HG03108 (cell line): ENCODE measurements at regions not wholly inside any gene's neighbourhood (a gene's known extent, or its start where the extent isn't known, plus 50 kb on each side); places are given as distances from the start of the nearest gene placed in this dataset.

Experiments used
- ATAC-seq: cut with Tn5 transposase; IDR thresholded peaks from one replicate; pipeline ENCODE4 v1.9.1; 2021; ENCODE audit warnings: moderate library complexity; ENCODE audit not compliant: unreplicated experiment

DNA sequence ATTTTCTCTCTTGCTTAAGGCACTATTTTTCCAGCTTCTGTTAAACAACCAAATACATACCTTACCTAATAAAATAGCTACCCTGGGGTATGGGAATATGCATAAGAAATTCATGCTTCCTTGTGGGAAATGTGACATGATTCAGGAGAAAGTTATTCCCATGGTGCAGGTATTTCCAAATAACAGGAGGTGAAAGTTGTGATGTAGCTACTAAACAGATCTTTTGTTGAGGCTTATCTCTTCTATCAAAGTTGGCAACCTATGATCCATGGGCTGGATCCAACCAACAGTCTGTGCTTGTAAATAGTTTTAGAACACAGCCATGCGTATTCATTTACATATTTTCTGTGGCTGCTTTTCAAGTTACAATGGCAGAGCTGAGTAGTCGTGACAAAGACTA is 177.8 kb upstream of the NBEA start:
- ATAC-seq, result no peak

GRCh38 chr13:34765446-34766180 is 176.5 kb upstream of the NBEA start:
- no peak for ATAC-seq

- peak; percentile 68 for ATAC-seq
These were observed 174.3 kb upstream of the NBEA start for GRCh38 chr13:34767778-34768177.

- ATAC-seq, result no peak
These were observed 169.9 kb upstream of the NBEA start for GRCh38 chr13:34772206-34772605.

DNA sequence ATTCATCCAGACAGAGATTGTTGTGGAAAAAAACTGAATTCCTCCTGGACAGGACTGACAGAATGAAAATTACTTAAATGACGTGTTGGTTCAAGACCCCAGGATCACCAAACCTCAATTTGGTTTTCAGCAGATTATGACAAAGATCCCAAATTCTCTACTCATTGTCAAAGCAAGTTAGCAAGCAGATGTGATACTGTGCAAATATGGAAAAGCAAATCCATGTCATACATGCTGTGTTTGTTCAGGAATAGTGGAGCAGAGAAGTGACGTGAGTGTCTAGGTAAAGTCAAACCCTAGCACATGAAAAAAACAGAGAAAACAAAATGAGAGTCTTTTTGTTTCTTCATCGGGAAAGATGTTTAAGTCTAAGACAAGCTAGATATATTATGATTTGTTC is 169.2 kb upstream of the NBEA start:
- ATAC-seq, result no peak

- no peak for ATAC-seq
These were observed 165.6 kb upstream of the NBEA start for GRCh38 chr13:34776390-34776981.

GRCh38 chr13:34777089-34777913 is 164.8 kb upstream of the NBEA start:
- ATAC-seq, result no peak

DNA sequence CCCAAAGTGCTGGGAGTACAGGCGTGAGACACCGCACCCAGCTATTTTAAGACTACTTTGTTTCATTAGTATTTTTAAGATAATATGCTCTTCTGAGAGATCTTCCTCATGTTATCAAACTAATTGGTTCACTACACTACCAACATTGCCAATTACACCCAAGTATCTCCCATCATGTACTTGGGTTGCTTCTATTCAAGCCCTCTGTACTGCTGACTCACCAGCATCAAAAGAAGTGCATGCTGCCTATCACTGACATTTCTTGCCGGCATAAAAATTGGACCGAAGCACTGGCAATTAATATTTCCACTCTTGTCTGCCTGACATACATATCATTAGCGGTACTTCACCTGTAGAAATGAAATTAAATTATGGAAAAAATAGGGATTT is 164.2 kb upstream of the NBEA start:
- no peak for ATAC-seq

DNA sequence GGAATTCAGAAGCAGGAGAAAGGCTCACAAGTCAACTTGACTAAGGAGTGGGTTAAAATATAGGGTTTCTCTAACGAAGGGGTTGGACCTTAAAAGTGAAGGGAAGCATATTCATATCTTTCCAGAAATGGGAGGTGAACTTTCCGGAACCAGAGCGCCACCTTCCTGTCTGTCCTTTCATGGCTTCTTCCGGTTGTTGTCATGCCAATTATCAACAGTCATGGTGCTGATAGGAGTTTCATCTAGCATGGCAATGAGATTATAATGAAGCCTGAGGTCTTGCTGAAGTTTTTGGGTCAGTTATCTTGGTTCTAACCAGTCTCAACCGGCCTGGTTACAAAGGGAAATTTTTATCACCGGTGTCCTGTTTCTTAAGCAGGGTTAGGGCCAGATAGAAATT is 162.9 kb upstream of the NBEA start:
- no peak for ATAC-seq

- no peak for ATAC-seq
These were observed 148.8 kb upstream of the NBEA start for GRCh38 chr13:34793301-34793700.

GRCh38 chr13:34803756-34804155 is 138.3 kb upstream of the NBEA start:
- no peak for ATAC-seq

DNA sequence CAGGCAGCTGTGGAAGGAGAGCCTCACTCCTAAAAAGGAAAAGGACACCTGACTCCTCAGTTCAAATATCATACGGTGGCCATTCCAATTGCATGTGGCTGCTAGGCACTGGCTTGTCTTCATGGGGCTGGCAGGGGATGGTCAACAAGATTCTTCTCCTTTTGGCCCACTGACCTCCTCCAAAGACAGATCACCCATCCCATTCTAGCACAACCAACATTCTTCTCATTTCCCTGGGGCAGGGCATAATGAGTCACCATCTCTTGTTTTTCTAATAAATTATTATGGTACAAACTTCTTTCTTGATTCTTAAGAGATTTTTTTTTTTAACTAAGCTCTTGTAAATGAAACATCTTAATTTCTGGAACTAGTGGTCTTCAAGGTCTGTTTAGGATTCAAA is 136.7 kb upstream of the NBEA start:
- ATAC-seq, result no peak

- no peak for ATAC-seq
These were observed 133.4 kb upstream of the NBEA start for GRCh38 chr13:34808649-34809048.

DNA sequence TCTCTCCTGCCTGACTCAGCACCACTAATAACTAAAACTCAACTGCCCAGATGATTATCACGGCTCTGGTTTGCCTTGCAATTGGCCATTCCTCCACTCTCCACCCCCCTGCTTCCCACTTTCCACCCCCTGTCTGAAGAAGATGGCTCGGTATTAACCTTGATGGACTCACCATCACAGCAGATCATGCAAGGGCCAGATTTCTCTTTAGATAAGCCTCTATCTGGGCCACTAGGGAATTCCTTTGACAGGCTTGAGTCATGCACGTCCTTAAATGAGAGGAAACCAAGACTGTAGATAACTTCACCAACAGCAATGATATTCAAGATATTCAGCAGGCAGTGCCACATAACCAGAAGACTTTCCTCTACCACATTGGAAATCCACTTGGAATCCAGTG is 131.1 kb upstream of the NBEA start:
- no peak for ATAC-seq

DNA sequence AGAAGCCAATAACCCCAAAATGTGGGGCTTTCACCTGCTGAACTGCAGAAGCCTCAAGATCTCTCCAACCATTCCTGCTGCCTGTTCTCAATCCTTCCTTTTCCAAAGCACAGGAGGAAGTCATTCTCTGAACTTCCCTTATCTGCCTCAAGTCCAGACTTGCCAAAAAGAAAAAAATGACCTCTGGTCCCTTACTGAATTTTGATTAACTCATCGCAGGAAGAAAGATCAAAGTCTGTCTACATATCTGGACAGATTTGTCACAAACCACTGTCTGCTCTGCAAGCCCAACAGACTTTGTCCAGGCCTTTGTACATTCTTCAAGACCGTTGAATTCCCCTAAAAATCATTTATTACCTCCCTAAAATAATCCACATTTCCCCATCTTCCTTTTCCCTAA is 126.5 kb upstream of the NBEA start:
- no peak for ATAC-seq

DNA sequence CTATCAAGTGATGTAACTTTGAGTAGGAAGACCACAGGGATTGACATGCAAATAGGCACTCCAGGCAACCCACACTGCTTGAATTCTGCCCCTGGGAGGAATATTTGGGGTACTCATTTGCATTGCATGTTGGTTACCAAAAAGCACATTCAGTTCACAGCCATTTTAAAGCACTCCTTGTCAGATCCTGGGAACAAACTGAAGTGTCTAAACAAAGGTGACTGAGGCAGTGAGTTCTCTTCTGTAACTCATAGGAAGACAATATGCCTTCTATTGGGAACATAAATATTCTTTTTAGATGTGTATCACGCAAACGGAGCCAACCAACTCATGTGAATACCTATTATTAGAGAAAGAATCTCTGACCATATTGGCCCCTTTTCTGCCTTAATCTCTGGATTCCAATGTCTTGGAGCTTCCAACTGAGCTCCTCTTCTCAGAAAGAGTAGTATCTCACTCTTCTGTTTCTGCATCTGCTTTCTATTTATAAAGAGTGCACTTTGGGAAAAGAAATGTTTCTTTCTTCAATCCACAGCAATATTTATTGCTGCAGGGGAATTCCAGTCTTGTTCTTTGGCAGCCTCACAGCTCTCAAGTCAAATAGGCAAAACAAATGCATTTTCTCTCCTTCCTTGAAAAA is 125.7 kb upstream of the NBEA start:
- ATAC-seq, result no peak

- no peak for ATAC-seq
These were observed 125.0 kb upstream of the NBEA start for GRCh38 chr13:34816908-34817665.

DNA sequence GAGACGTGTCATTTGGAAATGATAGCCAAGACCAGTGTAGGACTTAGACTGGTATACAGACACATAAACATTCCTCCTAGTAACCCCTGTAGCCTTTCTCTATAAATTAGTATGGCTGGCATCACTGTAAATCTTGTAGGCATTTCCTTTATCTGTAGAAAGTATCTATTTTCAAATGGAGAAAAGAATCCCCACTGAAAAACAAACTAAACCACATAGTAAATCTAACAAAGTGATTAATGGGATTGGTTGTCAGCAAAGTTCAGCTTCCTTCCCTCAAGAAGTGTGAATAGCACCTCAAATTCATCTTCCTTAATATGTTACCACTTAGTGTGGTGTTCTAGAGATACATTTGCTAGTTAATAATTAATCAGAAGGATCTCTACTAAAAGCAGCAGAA is 119.4 kb upstream of the NBEA start:
- no peak for ATAC-seq

- ATAC-seq, result no peak
These were observed 115.6 kb upstream of the NBEA start for GRCh38 chr13:34826432-34826831.

GRCh38 chr13:34833562-34834182 is 108.4 kb upstream of the NBEA start:
- no peak for ATAC-seq
